A549 (cell line): ENCODE measurements at regions not wholly inside any gene's neighbourhood (a gene's known extent, or its start where the extent isn't known, plus 50 kb on each side); places are given as distances from the start of the nearest gene placed in this dataset.

ENCODE experiments used
- ATAC-seq, 2 experiments: fragments of 200-7000 bp in 1 of 2; fragments of >200 bp in 1 of 2; cut with Nextera tagmentation in 1 of 2; cut with Tn5 transposase in 1 of 2; 3 replicates each; pipeline versions ENCODE4 v1.8.0 to v1.9.1; 2018 to 2020; ENCODE audit warnings: mild to moderate bottlenecking in 1 of 2, moderate library complexity in 1 of 2
- CTCF ChIA-PET: fragments of 300-600 bp; sonication (Branson Sonifier 250); formaldehyde crosslinking; extraction: SDS; loops from one replicate; lab custom pipeline; 2021; ENCODE audit warnings: antibody characterized with exemption, inconsistent platforms; lab: Yijun Ruan, JAX
- POLR2A ChIA-PET: fragments of 350-600 bp; formaldehyde crosslinking; extraction: SDS; loops from one replicate; lab custom pipeline; 2021; ENCODE audit warnings: antibody characterized with exemption, inconsistent platforms; lab: Yijun Ruan, JAX
- DNase-seq, 2 experiments: peaks; one replicate each; pipeline versions ENCODE4 v3.0.0 to v3.0.0-alpha.2; 2011 to 2016; ENCODE audit warnings: low read depth in 1 of 2, low spot score in 1 of 2
- FAIRE-seq: peaks from 2 replicates; lab custom pipeline; 2011; peaks lifted over from hg19 to GRCh38; lab: Jason Lieb, UNC
- H3K27ac ChIP-seq, 2 experiments: fragments of >200 bp; sonication (Bioruptor Twin); formaldehyde crosslinking; 3 replicates each; pipeline ENCODE4 v1.5.1; 2016 to 2017
- H3K4me1 ChIP-seq: fragments of >200 bp; sonication (Bioruptor Twin); formaldehyde crosslinking; 3 replicates; pipeline ENCODE4 v1.6.1; 2016
- H3K4me2 ChIP-seq: fragments of >200 bp; sonication (Bioruptor Twin); formaldehyde crosslinking; 3 replicates; pipeline ENCODE4 v1.6.1; 2016
- H3K4me3 ChIP-seq: fragments of >200 bp; sonication (Bioruptor Twin); formaldehyde crosslinking; 3 replicates; pipeline ENCODE4 v1.5.1; 2016
- H3K9me3 ChIP-seq: fragments of >200 bp; sonication (Bioruptor Twin); formaldehyde crosslinking; 3 replicates; pipeline ENCODE4 v1.6.1; 2016
- CBX2 ChIP-seq: fragments of 200-600 bp; sonication (generic); IDR thresholded peaks from 2 replicates; pipeline ENCODE4 v1.6.1; 2016; ENCODE audit warnings: low read depth, mild to moderate bottlenecking, borderline replicate concordance
- CHD2 ChIP-seq: fragments of 150-350 bp; IDR thresholded peaks from 2 replicates; pipeline ENCODE4 v1.6.1; 2014; ENCODE audit warnings: low read length; ENCODE audit not compliant: partially characterized antibody
- ELK1 ChIP-seq: fragments of 150-350 bp; IDR thresholded peaks from 2 replicates; pipeline ENCODE4 v1.6.1; 2014; ENCODE audit warnings: low read depth, mild to moderate bottlenecking, low read length
- MAFK ChIP-seq: fragments of 450-650 bp; IDR thresholded peaks from 2 replicates; pipeline ENCODE4 v1.6.1; 2014; ENCODE audit not compliant: partially characterized antibody
- NFE2L2 ChIP-seq: fragments of 150-350 bp; conservative IDR thresholded peaks from 2 replicates; pipeline ENCODE4 v1.6.1; 2014; ENCODE audit warnings: low read length
- RNF2 ChIP-seq: fragments of 200-600 bp; sonication (generic); IDR thresholded peaks from 2 replicates; pipeline ENCODE4 v1.6.1; 2016; ENCODE audit warnings: low read depth, mild to moderate bottlenecking, antibody characterized with exemption, moderate library complexity, borderline replicate concordance
- TFCP2L1 ChIP-seq: fragments of 250-450 bp; sonication (Bioruptor Pico); IDR thresholded peaks from 2 replicates; pipeline ENCODE4 v1.5.0; 2021; ENCODE audit warnings: mild to moderate bottlenecking
- TP53 ChIP-seq: fragments of 250-450 bp; sonication (Bioruptor Pico); IDR thresholded peaks from 2 replicates; pipeline ENCODE4 v1.5.0; 2021; ENCODE audit warnings: mild to moderate bottlenecking, moderate library complexity
- USF2 ChIP-seq: fragments of 450-650 bp; IDR thresholded peaks from 2 replicates; pipeline ENCODE4 v1.6.1; 2014; ENCODE audit warnings: antibody characterized with exemption
- ZC3H11A ChIP-seq: fragments of 450-650 bp; IDR thresholded peaks from 2 replicates; pipeline ENCODE4 v1.6.1; 2014; ENCODE audit warnings: antibody characterized with exemption, mild to moderate bottlenecking
- ZNF302 ChIP-seq: fragments of 250-450 bp; sonication (Bioruptor Pico); IDR thresholded peaks from 2 replicates; pipeline ENCODE4 v1.9.0; 2021; ENCODE audit warnings: inconsistent platforms, mild to moderate bottlenecking, moderate library complexity
- WGBS: methylation state at CpG from one replicate; pipeline ENCODE4 v1.1.6; 2017; ENCODE audit errors: missing lambda C conversion rate; 5-methylcytosine and 5-hydroxymethylcytosine counted together
- TF ChIP-seq, protein P1 (sequence below): fragments of 250-450 bp; sonication (Bioruptor Pico); IDR thresholded peaks from 2 replicates; pipeline ENCODE4 v1.5.0; 2021; ENCODE audit warnings: mild to moderate bottlenecking, moderate library complexity, borderline replicate concordance

- no peak for ATAC-seq
- WGBS: 1% methylated on average over 3 of the region's 3 CpGs
- no peak for DNase-seq
- CTCF ChIA-PET: interaction anchor here (0.9 kb wide), 1 partner anchor 99 kb away, joined by 4 read pairs; no protein-coding TSS in a partner anchor
- TF ChIP-seq CHD2: no peak
- TF ChIP-seq USF2: no peak
- no peak for TF ChIP-seq ELK1
- TF ChIP-seq ZNF302 (CRISPR knock-in tag): no peak
- TF ChIP-seq, all 56 proteins: peak for 0
- Histone ChIP-seq H3K4me2 (no peak overlapping the region), H3K4me1 (no peaks in the 10 kb centered on the region), H3K9me3 (peaks cover 3% of the 10 kb centered on the region; the same call in 1 of the 3 replicates), H3K27ac (no peak overlapping the region), H3K4me3 (no peak overlapping the region)
- no peak for FAIRE-seq
- POLR2A ChIA-PET: no interaction called here
Measured at GRCh38 chr20:12111431-12112088, 193.9 kb downstream of the BTBD3 start.

DNA sequence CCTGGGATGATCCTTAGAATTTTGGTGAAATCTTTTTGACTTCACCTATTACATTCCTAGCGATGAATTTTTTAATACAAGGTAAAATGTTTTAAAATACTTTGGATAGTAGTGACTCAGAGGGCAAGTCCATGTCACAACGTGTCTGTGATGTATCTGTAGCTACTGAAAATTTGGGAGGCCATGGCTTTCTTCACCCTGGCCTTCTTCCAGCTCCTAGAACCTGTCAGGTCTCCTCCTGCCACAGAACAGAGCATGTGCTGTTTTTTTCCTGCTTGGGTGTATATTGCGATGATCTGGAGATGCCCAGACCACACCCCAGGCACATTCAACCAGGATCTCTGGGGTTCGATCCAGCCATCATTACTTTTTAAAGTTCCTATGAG, 194.4 kb downstream of the BTBD3 start:
- H3K27ac ChIP-seq: no peak overlapping the region
- no peak for ATAC-seq
- POLR2A ChIA-PET: no interaction called here
- DNase-seq: no peak
- peaks cover 2% of the 10 kb centered on the region; the same call in 1 of the 3 replicates for H3K9me3 ChIP-seq
- WGBS: 17% methylated on average over 4 of the region's 4 CpGs
- no peak overlapping the region for H3K4me3 ChIP-seq
- H3K4me1 ChIP-seq: no peaks in the 10 kb centered on the region
- TF ChIP-seq ZC3H11A: no peak
- TF ChIP-seq ELK1: no peak
- TF ChIP-seq USF2: no peak
- FAIRE-seq: no peak
- H3K4me2 ChIP-seq: no peak overlapping the region
- CTCF ChIA-PET: no interaction called here

DNA sequence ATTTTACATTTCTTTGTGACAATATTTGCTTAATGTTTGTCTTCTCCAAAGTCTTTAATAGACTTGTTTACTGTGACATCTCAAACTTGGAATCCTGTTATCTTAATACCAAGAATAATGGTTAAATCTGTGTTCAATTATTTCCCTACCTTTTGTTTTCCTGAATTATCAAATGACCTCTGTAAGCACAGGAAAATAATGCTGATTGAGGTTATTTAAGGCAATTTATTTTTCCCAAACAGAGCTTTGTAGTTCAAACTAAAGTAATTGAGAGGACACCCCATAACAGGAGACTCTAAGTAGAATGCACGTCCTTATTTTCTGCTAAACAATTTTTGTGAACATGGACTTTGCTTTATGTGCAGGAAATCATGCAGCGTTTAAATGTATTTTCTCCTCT, 195.0 kb downstream of the BTBD3 start:
- no peak for TF ChIP-seq NFE2L2
- peak; percentile 72 for TF ChIP-seq MAFK
- TF ChIP-seq, all 56 proteins: peak for 1
- H3K27ac ChIP-seq: no peak overlapping the region
- WGBS: 3% methylated on average over 2 of the region's 2 CpGs
- no peak for DNase-seq
- no peaks in the 10 kb centered on the region for H3K4me1 ChIP-seq
- H3K4me2 ChIP-seq: no peak overlapping the region
- FAIRE-seq: no peak
- ChIA-PET CTCF (no interaction called here), POLR2A (no interaction called here)
- no peak for ATAC-seq
- H3K9me3 ChIP-seq: no peaks in the 10 kb centered on the region
- no peak overlapping the region for H3K4me3 ChIP-seq

GRCh38 chr20:12113075-12113467, 195.4 kb downstream of the BTBD3 start:
- Histone ChIP-seq H3K4me1 (no peaks in the 10 kb centered on the region), H3K9me3 (no peaks in the 10 kb centered on the region), H3K27ac (no peak overlapping the region), H3K4me3 (no peak overlapping the region), H3K4me2 (no peak overlapping the region)
- DNase-seq (no peak), ATAC-seq (no peak), FAIRE-seq (no peak)
- WGBS: 48% methylated on average over 3 of the region's 3 CpGs
- CTCF ChIA-PET: no interaction called here
- POLR2A ChIA-PET: no interaction called here
- TF ChIP-seq TP53 (no peak), TFCP2L1 (CRISPR knock-in tag) (no peak), RNF2 (no peak), CBX2 (no peak)
- TF ChIP-seq, protein P1, sequence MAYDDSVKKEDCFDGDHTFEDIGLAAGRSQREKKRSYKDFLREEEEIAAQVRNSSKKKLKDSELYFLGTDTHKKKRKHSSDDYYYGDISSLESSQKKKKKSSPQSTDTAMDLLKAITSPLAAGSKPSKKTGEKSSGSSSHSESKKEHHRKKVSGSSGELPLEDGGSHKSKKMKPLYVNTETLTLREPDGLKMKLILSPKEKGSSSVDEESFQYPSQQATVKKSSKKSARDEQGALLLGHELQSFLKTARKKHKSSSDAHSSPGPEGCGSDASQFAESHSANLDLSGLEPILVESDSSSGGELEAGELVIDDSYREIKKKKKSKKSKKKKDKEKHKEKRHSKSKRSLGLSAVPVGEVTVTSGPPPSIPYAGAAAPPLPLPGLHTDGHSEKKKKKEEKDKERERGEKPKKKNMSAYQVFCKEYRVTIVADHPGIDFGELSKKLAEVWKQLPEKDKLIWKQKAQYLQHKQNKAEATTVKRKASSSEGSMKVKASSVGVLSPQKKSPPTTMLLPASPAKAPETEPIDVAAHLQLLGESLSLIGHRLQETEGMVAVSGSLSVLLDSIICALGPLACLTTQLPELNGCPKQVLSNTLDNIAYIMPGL (CRISPR knock-in tag): no peak
